GM10266 (cell line): ENCODE measurements at regions not wholly inside any gene's neighbourhood (a gene's known extent, or its start where the extent isn't known, plus 50 kb on each side); places are given as distances from the start of the nearest gene placed in this dataset.

Source experiments
- DNase-seq: peaks from one replicate; pipeline ENCODE4 v3.0.0; 2012; ENCODE audit errors: extremely low spot score
- TF ChIP-seq, protein P1 (sequence below): IDR thresholded peaks from 2 replicates; pipeline ENCODE4 v1.5.1; 2012; ENCODE audit warnings: mild to moderate bottlenecking, low read depth; ENCODE audit not compliant: control insufficient read depth, insufficient read depth; ENCODE audit errors: missing control alignments

DNA sequence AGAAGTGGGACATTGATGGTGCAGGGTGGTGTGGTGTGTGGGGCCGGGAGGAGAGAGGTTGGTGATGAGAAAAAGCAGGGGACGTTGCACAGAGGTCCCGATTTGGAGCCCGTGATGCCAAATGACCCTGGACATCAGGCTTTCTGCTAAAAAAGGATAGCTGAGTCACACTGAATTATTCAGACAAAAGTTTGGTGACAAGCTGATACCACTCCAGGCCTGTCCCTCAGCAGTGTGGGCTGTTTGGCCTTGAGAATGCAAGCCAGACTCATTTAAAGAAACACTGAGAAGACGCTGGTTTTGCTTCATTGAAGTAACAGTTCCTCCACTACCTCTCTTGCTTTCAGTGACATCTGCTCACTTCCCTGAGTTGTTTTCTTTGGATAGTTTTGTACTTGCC, 262.1 kb upstream of the PWP1 start:
- TF ChIP-seq, protein P1, sequence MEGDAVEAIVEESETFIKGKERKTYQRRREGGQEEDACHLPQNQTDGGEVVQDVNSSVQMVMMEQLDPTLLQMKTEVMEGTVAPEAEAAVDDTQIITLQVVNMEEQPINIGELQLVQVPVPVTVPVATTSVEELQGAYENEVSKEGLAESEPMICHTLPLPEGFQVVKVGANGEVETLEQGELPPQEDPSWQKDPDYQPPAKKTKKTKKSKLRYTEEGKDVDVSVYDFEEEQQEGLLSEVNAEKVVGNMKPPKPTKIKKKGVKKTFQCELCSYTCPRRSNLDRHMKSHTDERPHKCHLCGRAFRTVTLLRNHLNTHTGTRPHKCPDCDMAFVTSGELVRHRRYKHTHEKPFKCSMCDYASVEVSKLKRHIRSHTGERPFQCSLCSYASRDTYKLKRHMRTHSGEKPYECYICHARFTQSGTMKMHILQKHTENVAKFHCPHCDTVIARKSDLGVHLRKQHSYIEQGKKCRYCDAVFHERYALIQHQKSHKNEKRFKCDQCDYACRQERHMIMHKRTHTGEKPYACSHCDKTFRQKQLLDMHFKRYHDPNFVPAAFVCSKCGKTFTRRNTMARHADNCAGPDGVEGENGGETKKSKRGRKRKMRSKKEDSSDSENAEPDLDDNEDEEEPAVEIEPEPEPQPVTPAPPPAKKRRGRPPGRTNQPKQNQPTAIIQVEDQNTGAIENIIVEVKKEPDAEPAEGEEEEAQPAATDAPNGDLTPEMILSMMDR, result no peak
- DNase-seq, result no peak

DNA sequence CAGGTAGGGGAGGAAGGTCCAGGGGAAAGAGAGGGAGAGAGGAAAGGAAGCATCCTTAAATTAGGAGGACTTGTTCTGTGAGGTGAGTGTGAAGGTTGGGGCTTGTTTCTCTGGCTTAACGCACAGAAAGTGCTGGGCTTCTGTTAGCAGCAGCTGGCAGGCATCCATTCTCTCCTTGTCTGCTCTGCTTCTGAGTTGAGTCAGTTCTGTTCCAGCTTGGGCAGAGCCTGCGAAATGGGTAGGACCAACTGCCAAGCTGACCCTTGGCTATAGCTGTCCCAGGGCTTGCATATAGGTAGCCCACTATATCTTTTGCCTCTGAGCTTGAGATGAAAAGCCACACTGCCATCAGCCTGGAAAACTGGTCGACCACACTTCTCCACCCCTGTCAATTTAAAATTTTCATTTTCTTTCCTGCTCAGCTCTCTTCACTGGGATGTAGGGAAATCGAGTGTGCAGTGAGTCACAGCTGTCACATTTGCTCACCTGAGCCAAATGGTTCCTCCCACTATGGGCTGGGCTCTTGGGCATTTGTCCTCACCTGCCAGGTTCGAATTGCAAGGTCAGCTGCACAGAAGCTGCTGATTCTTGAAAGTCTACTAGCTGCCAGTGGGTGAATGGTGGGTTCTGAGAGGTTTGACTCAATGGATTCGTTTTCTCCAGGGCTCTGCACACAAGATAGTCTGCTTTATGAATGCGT, 256.4 kb upstream of the PWP1 start:
- no peak for DNase-seq
- TF ChIP-seq, protein P1, result no peak

DNA sequence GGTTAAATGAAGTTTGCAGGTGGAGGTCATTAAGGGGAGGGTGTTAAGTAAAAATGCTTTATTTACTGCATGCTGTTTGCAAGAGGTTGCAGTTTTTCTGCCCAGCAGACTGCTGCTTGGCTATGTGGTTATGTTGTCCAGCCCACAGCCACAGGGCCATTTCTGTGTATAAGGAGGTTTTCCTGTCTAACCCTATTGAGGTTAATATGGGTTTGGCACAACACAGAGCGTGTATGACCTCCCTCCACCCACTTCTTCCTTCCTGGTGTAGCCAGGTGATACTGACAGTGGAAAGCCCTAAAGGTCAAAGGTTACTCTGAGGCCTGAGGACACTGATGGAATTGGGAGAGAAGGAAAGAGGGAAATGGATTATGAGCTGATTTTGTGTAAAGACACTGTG, 253.7 kb upstream of the PWP1 start:
- no peak for DNase-seq
- TF ChIP-seq, protein P1, result no peak

GRCh38 chr12:107435072-107435471, 250.5 kb upstream of the PWP1 start:
- DNase-seq, result no peak

GRCh38 chr12:107435520-107435919, 250.1 kb upstream of the PWP1 start:
- TF ChIP-seq, protein P1, result no peak
- no peak for DNase-seq

More at GRCh38 chr12:107435072-107435471, 250.5 kb upstream of the PWP1 start:
- TF ChIP-seq, protein P1, result no peak

- DNase-seq, result no peak
- TF ChIP-seq, protein P1, result no peak
Observed at GRCh38 chr12:107436376-107436775, 249.2 kb upstream of the PWP1 start.

DNA sequence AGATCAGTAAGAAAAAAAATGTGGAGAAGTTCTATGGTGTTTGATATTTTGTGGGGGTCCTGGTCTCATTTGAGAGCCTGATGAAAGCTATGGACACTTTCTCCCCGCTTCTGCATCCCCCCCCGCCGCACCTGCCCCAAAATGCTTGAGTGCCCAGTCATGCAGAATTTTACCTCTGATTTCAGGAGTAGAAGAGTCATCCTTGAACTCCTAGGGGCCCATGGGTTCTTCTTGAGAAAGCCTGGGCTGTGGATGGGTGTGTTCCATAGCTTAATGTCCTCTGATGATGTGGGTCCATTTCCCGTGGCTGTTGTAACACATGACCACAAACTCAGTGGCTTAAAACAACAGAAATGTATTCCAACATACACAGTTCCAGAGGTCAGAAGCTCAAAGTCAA, 248.8 kb upstream of the PWP1 start:
- TF ChIP-seq, protein P1, result no peak
- DNase-seq, result no peak
